Esophagus squamous epithelium (tissue), 5 donors: ENCODE measurements at regions not wholly inside any gene's neighbourhood (a gene's known extent, or its start where the extent isn't known, plus 50 kb on each side); places are given as distances from the start of the nearest gene placed in this dataset.

ENCODE experiments used
- DNase-seq: peaks from one replicate; lab custom pipeline; 2025; lab: John Stamatoyannopoulos, UW
- H3K27ac ChIP-seq, 4 donors: fragments of 200-600 bp; sonication (generic); one replicate each; pipeline ENCODE4 v1.5.1; 2016 to 2019; ENCODE audit warnings: mild to moderate bottlenecking in 1 of 4
- H3K27me3 ChIP-seq, 4 donors: fragments of 200-600 bp; sonication (generic); 1 replicate in 3 of 4; 2 replicates in 1 of 4; pipeline versions ENCODE4 v1.5.1 to v1.6.0; 2017 to 2021; ENCODE audit warnings: antibody characterized with exemption in 1 of 4
- H3K36me3 ChIP-seq, 3 donors: fragments of 200-600 bp; sonication (generic); one replicate each; pipeline ENCODE4 v1.5.1; 2016 to 2019
- H3K4me1 ChIP-seq, 3 donors: fragments of 200-600 bp; sonication (generic); one replicate each; pipeline ENCODE4 v1.5.1; 2017 to 2019
- H3K4me3 ChIP-seq, 4 donors: fragments of 200-600 bp; sonication (generic); 1 replicate in 3 of 4; 2 replicates in 1 of 4; pipeline ENCODE4 v1.5.1; 2016 to 2019; ENCODE audit warnings: mild to moderate bottlenecking in 2 of 4, moderate library complexity in 1 of 4
- H3K9me3 ChIP-seq, 3 donors: fragments of 200-600 bp; sonication (generic); one replicate each; pipeline ENCODE4 v1.5.1; 2016 to 2019
- CTCF ChIP-seq, 6 experiments: fragments of 450-650 bp in 4 of 6; fragments of 200-600 bp in 2 of 6; sonication (generic) in 2 of 6; IDR thresholded peaks; one replicate each; pipeline ENCODE4 v1.5.1; 2016 to 2019; ENCODE audit warnings: antibody characterized with exemption in 6 of 6, mild to moderate bottlenecking in 4 of 6, moderate library complexity in 4 of 6
- POLR2A ChIP-seq, 4 donors: fragments of 450-650 bp; IDR thresholded peaks; one replicate each; pipeline ENCODE4 v1.6.1; 2017; ENCODE audit warnings: antibody characterized with exemption in 4 of 4, mild to moderate bottlenecking in 4 of 4, moderate library complexity in 3 of 4
- WGBS, 2 donors: methylation state at CpG; one replicate each; pipeline ENCODE4 v1.1.5; 2018; 5-methylcytosine and 5-hydroxymethylcytosine counted together
- intact Hi-C: fragments of 100-400 bp; cut with DNase I; formaldehyde crosslinking; loops from one replicate; pipeline ENCODE4 v1.15.0; 2022
- donor health status: DM: yes; HTN: yes; CAD: no.

- intact Hi-C loops: no loop called here
- WGBS, 2 donors: 55 to 80% methylated on average over 16 to 22 of the region's 28 CpGs
- no peak for DNase-seq
- no peak overlapping the region for H3K4me3 ChIP-seq
- peaks cover 10 to 45% (median 27%) of the 10 kb centered on the region in 3 donors for H3K4me1 ChIP-seq
- no peak overlapping the region for H3K27ac ChIP-seq
- H3K9me3 ChIP-seq: no peaks in the 10 kb centered on the region
- H3K27me3 ChIP-seq: no peaks in the 10 kb centered on the region
- TF ChIP-seq CTCF (IDR thresholded peaks at IDR 0.05) (no peak), POLR2A (IDR thresholded peaks at IDR 0.05) (no peak)
- no peaks in the 10 kb centered on the region for H3K36me3 ChIP-seq
Observed at GRCh38 chr2:240323601-240324291, 111.7 kb upstream of the GPC1 start.

GRCh38 chr2:240324312-240325015, 111.0 kb upstream of the GPC1 start:
- Histone ChIP-seq H3K4me3 (no peak overlapping the region), H3K9me3 (no peaks in the 10 kb centered on the region), H3K4me1 (peaks cover 10 to 41% (median 24%) of the 10 kb centered on the region in 3 donors), H3K27ac (peak overlapping the region in 1 of 4 donors; percentile 1), H3K27me3 (peaks cover 0 to 3% (median 0%) of the 10 kb centered on the region in 4 donors), H3K36me3 (no peaks in the 10 kb centered on the region)
- intact Hi-C loops: no loop called here
- DNase-seq: no peak
- WGBS, 2 donors: 41 to 58% methylated on average over 7 to 8 of the region's 25 CpGs
- TF ChIP-seq POLR2A (IDR thresholded peaks at IDR 0.05): no peak
- no peak for TF ChIP-seq CTCF (IDR thresholded peaks at IDR 0.05)

DNA sequence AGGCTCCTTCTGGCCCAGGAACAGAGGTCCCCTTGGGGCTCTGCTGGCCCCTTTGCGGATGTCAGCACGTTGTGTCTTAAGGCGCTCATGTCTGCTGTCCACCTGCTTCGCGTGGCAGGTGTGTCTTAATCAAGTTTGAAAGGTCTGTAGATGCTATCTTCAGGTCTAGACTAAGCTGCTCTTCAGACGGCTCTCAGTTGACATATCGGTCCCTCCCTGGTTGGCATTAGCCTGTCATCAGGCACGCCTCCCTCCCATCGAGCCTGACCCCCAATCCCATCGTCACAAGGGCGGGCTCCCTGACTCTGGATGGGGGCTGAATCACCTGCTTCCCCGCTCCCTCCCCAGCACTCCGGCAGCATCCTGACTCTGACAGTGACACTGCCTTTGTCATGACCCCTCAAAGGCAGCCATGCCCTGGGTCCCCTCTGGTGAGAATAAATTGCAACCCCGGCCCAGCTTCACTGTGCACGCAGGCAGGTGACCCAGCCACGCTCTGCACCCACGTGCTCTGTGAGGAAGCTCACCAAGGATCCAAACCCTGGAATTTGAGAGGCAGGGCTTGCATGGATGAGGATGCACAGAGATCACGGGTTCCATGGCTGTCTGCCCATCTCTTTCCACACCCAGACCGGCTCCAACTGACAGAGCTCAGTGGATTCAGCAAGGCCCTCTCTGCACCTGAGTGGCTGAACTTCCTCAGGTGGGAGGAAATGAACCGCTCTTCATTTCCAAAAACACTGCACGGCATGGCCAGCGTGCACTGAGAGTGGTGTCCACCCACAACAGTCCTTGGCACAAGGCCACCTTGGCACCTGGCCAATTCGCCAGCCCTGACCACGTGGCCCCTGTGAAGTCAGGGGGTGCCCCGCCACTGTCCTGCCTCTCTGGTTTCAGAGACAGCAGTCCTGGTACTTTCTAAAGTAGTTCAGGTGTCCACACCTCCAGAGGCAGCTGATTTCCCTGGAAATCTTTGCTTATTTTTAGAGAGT, 110.2 kb upstream of the GPC1 start:
- no peak for DNase-seq
- Histone ChIP-seq H3K9me3 (no peaks in the 10 kb centered on the region), H3K36me3 (no peaks in the 10 kb centered on the region), H3K4me1 (peaks cover 4 to 32% (median 15%) of the 10 kb centered on the region in 3 donors), H3K4me3 (no peak overlapping the region), H3K27ac (no peak overlapping the region), H3K27me3 (peaks cover 0 to 11% (median 0%) of the 10 kb centered on the region in 4 donors)
- intact Hi-C loops: no loop called here
- 39 to 78% methylated on average over 7 to 18 of the region's 25 CpGs for WGBS, 2 donors
- TF ChIP-seq POLR2A (IDR thresholded peaks at IDR 0.05) (no peak), CTCF (IDR thresholded peaks at IDR 0.05) (no peak)

- H3K4me3 ChIP-seq: no peak overlapping the region
- intact Hi-C loops: no loop called here
- H3K27ac ChIP-seq: no peak overlapping the region
- DNase-seq: no peak
- peaks cover 0 to 3% (median 0%) of the 10 kb centered on the region in 3 donors for H3K9me3 ChIP-seq
- H3K27me3 ChIP-seq: peaks cover 0 to 11% (median 0%) of the 10 kb centered on the region in 4 donors
- no peaks in the 10 kb centered on the region for H3K36me3 ChIP-seq
- H3K4me1 ChIP-seq: peaks cover 0 to 23% (median 12%) of the 10 kb centered on the region in 3 donors
- no peak for TF ChIP-seq CTCF (IDR thresholded peaks at IDR 0.05)
- no peak for TF ChIP-seq POLR2A (IDR thresholded peaks at IDR 0.05)
- WGBS, 2 donors: 64 to 79% methylated on average over 4 of the region's 4 CpGs
Observed at GRCh38 chr2:240326246-240326645, 109.2 kb upstream of the GPC1 start.
